DOHH2 (cell line): ENCODE measurements at regions not wholly inside any gene's neighbourhood (a gene's known extent, or its start where the extent isn't known, plus 50 kb on each side); places are given as distances from the start of the nearest gene placed in this dataset.

Source experiments
- EZH2phosphoT487 ChIP-seq: fragments of 200-600 bp; sonication (generic); IDR thresholded peaks from 2 replicates; pipeline ENCODE4 v1.6.1; 2017; ENCODE audit warnings: borderline replicate concordance, mild to moderate bottlenecking, antibody characterized with exemption, low read length, moderate library complexity, mixed read lengths
- TF ChIP-seq, protein P1 (sequence below): fragments of 200-600 bp; sonication (generic); IDR thresholded peaks from one replicate; pipeline ENCODE4 v1.5.1; 2014; ENCODE audit warnings: antibody characterized with exemption, mild to moderate bottlenecking, low read depth, low read length; ENCODE audit not compliant: poor library complexity, severe bottlenecking

GRCh38 chr5:166236327-166236726 lies 2055.1 kb upstream of the WWC1 start:
- TF ChIP-seq, protein P1, sequence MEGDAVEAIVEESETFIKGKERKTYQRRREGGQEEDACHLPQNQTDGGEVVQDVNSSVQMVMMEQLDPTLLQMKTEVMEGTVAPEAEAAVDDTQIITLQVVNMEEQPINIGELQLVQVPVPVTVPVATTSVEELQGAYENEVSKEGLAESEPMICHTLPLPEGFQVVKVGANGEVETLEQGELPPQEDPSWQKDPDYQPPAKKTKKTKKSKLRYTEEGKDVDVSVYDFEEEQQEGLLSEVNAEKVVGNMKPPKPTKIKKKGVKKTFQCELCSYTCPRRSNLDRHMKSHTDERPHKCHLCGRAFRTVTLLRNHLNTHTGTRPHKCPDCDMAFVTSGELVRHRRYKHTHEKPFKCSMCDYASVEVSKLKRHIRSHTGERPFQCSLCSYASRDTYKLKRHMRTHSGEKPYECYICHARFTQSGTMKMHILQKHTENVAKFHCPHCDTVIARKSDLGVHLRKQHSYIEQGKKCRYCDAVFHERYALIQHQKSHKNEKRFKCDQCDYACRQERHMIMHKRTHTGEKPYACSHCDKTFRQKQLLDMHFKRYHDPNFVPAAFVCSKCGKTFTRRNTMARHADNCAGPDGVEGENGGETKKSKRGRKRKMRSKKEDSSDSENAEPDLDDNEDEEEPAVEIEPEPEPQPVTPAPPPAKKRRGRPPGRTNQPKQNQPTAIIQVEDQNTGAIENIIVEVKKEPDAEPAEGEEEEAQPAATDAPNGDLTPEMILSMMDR: no peak
- no peak for TF ChIP-seq EZH2phosphoT487
